Esophagus squamous epithelium (tissue), 5 donors: ENCODE measurements at regions not wholly inside any gene's neighbourhood (a gene's known extent, or its start where the extent isn't known, plus 50 kb on each side); places are given as distances from the start of the nearest gene placed in this dataset.

Experiments
- DNase-seq: peaks from one replicate; lab custom pipeline; 2025; lab: John Stamatoyannopoulos, UW
- H3K27ac ChIP-seq, 4 donors: fragments of 200-600 bp; sonication (generic); one replicate each; pipeline ENCODE4 v1.5.1; 2016 to 2019; ENCODE audit warnings: mild to moderate bottlenecking in 1 of 4
- H3K27me3 ChIP-seq, 4 donors: fragments of 200-600 bp; sonication (generic); 1 replicate in 3 of 4; 2 replicates in 1 of 4; pipeline versions ENCODE4 v1.5.1 to v1.6.0; 2017 to 2021; ENCODE audit warnings: antibody characterized with exemption in 1 of 4
- H3K36me3 ChIP-seq, 3 donors: fragments of 200-600 bp; sonication (generic); one replicate each; pipeline ENCODE4 v1.5.1; 2016 to 2019
- H3K4me1 ChIP-seq, 3 donors: fragments of 200-600 bp; sonication (generic); one replicate each; pipeline ENCODE4 v1.5.1; 2017 to 2019
- H3K4me3 ChIP-seq, 4 donors: fragments of 200-600 bp; sonication (generic); 1 replicate in 3 of 4; 2 replicates in 1 of 4; pipeline ENCODE4 v1.5.1; 2016 to 2019; ENCODE audit warnings: mild to moderate bottlenecking in 2 of 4, moderate library complexity in 1 of 4
- H3K9me3 ChIP-seq, 3 donors: fragments of 200-600 bp; sonication (generic); one replicate each; pipeline ENCODE4 v1.5.1; 2016 to 2019
- POLR2A ChIP-seq, 4 donors: fragments of 450-650 bp; IDR thresholded peaks; one replicate each; pipeline ENCODE4 v1.6.1; 2017; ENCODE audit warnings: antibody characterized with exemption in 4 of 4, mild to moderate bottlenecking in 4 of 4, moderate library complexity in 3 of 4
- whole genome bisulfite sequencing, 2 donors: methylation state at CpG; one replicate each; pipeline ENCODE4 v1.1.5; 2018; 5-methylcytosine and 5-hydroxymethylcytosine counted together
- intact Hi-C: fragments of 100-400 bp; cut with DNase I; formaldehyde crosslinking; loops from one replicate; pipeline ENCODE4 v1.15.0; 2022
- TF ChIP-seq, protein P1 (sequence below), 6 experiments: fragments of 450-650 bp in 4 of 6; fragments of 200-600 bp in 2 of 6; sonication (generic) in 2 of 6; IDR thresholded peaks; one replicate each; pipeline ENCODE4 v1.5.1; 2016 to 2019; ENCODE audit warnings: antibody characterized with exemption in 6 of 6, mild to moderate bottlenecking in 4 of 6, moderate library complexity in 4 of 6
- donor health status: DM: yes; HTN: yes; CAD: no.

DNA sequence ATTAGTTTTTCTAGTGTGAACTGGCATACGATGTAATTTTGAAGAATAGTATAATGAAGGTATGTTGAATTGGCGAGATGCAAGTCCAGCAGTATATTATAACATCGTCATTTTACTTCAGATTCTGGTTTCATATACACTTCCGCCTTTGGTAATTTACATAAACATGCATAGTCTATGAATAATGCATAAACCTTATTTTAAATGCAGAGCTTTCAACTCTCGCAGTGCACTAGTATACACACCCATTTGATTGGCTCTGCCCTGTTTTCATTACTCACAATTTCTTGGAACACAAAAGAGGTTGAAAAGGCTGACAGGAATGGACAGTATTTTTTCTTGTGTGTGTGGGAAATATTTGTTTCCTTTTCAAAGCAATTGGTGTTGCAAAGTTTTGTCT is 128.9 kb upstream of the CCNH start:
- H3K36me3 ChIP-seq: no peaks in the 10 kb centered on the region
- WGBS, 2 donors: 70% methylated on average over 5 of the region's 5 CpGs

DNA sequence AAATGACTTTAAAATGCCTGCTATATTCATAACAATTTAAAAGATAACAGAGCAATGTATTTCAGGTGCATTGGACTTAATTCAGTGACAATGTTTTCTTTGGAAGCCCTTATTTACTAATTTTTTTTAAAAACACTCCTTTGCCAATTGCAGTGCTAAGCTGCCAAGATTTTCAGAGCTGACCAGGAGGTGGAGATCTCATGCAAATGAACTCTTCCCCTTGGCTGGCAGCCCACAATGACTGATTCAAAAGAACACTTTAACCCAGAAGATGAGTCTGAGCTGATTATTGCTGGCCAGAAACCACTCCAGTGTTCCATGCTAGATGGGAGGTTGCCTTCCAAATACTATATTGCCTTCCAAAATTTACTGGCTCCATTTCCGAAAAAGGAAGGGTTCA is 128.3 kb upstream of the CCNH start:
- WGBS, 2 donors: 36 to 52% methylated on average over 1 of the region's 1 CpG
- TF ChIP-seq POLR2A (IDR thresholded peaks at IDR 0.05): no peak
- no peaks in the 10 kb centered on the region for H3K36me3 ChIP-seq
- no peak overlapping the region for H3K27ac ChIP-seq
- H3K4me3 ChIP-seq: no peak overlapping the region
- H3K9me3 ChIP-seq: no peaks in the 10 kb centered on the region
- no peak for DNase-seq
- H3K27me3 ChIP-seq: no peaks in the 10 kb centered on the region
- intact Hi-C loops: no loop called here
- no peaks in the 10 kb centered on the region for H3K4me1 ChIP-seq

More for the DNA sequence above, 128.9 kb upstream of the CCNH start:
- Histone ChIP-seq H3K4me3 (no peak overlapping the region), H3K9me3 (no peaks in the 10 kb centered on the region), H3K27me3 (no peaks in the 10 kb centered on the region), H3K27ac (no peak overlapping the region), H3K4me1 (no peaks in the 10 kb centered on the region)
- DNase-seq: no peak
- TF ChIP-seq, protein P1, sequence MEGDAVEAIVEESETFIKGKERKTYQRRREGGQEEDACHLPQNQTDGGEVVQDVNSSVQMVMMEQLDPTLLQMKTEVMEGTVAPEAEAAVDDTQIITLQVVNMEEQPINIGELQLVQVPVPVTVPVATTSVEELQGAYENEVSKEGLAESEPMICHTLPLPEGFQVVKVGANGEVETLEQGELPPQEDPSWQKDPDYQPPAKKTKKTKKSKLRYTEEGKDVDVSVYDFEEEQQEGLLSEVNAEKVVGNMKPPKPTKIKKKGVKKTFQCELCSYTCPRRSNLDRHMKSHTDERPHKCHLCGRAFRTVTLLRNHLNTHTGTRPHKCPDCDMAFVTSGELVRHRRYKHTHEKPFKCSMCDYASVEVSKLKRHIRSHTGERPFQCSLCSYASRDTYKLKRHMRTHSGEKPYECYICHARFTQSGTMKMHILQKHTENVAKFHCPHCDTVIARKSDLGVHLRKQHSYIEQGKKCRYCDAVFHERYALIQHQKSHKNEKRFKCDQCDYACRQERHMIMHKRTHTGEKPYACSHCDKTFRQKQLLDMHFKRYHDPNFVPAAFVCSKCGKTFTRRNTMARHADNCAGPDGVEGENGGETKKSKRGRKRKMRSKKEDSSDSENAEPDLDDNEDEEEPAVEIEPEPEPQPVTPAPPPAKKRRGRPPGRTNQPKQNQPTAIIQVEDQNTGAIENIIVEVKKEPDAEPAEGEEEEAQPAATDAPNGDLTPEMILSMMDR (IDR thresholded peaks at IDR 0.05): no peak
- TF ChIP-seq POLR2A (IDR thresholded peaks at IDR 0.05): no peak
- intact Hi-C loops: no loop called here

DNA sequence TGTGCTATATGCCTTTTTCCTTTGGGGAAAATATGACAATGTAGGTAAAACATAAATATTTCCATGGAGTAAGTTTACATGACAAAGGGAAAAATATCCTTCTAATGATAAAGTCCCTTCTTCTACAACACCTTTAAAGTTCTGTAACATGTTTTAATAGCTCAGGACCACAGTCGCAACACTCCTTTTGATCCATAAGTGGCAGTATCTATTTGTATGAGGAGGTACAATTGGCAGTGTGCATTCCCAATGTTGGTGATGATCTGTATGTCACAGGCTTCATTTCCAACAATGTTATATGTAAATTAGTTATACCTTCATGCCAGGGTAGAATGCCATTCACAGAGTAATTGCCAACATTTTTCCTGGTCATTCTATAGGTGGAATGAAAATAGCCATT is 127.1 kb upstream of the CCNH start:
- Histone ChIP-seq H3K4me1 (no peaks in the 10 kb centered on the region), H3K9me3 (no peaks in the 10 kb centered on the region), H3K4me3 (no peak overlapping the region), H3K36me3 (no peaks in the 10 kb centered on the region), H3K27me3 (no peaks in the 10 kb centered on the region), H3K27ac (no peak overlapping the region)
- intact Hi-C loops: no loop called here
- DNase-seq: no peak
- TF ChIP-seq POLR2A (IDR thresholded peaks at IDR 0.05): no peak
- TF ChIP-seq, protein P1 (IDR thresholded peaks at IDR 0.05): no peak
- 76 to 88% methylated on average over 1 of the region's 1 CpG for WGBS, 2 donors

DNA sequence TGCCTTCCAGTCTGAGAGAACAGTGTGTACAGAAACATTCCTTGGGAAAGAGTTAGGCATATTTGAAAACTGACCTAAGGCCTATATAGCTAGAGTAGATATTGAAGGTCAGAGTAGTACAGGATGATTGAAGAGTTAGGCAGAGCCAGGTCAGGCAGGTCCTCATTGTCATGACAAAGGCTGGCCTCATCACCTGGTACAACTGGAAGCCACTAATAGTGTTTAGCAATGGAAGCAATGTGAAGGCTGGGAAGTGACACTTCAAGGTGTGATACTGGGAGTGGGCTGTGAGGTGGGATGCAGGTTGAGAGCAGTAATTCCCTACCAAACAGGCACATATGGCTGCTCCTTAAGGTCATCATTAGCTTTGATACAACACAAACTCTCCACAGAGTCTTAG is 123.6 kb upstream of the CCNH start:
- H3K27me3 ChIP-seq: no peaks in the 10 kb centered on the region
- intact Hi-C loops: no loop called here
- no peaks in the 10 kb centered on the region for H3K9me3 ChIP-seq
- no peak for TF ChIP-seq POLR2A (IDR thresholded peaks at IDR 0.05)
- TF ChIP-seq, protein P1 (IDR thresholded peaks at IDR 0.05): no peak
- no peaks in the 10 kb centered on the region for H3K36me3 ChIP-seq
- no peak for DNase-seq
- H3K27ac ChIP-seq: no peak overlapping the region
- H3K4me3 ChIP-seq: no peak overlapping the region
- H3K4me1 ChIP-seq: no peaks in the 10 kb centered on the region

DNA sequence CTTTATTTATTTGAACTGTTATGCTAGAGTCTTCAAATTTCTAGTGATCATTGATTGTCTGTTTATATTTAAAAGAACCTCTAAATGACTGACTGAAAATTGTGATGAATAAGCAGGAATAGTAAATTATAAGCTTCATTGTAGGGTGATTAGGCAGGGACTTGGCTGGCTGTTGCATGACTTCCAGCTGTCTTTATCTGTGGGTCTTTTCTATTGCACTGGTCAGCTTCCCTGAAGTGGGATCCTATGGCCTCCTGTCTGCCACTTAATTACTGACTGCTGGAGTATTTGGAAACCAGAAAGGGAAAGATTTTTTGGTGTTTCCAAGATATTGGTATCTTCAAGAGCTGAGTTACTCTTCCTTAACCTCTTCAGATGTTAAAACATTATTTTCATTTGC is 123.0 kb upstream of the CCNH start:
- H3K27me3 ChIP-seq: no peaks in the 10 kb centered on the region
- TF ChIP-seq, protein P1 (IDR thresholded peaks at IDR 0.05): no peak
- TF ChIP-seq POLR2A (IDR thresholded peaks at IDR 0.05): no peak
- intact Hi-C loops: no loop called here
- no peaks in the 10 kb centered on the region for H3K9me3 ChIP-seq
- no peaks in the 10 kb centered on the region for H3K4me1 ChIP-seq
- no peak overlapping the region for H3K4me3 ChIP-seq
- H3K27ac ChIP-seq: no peak overlapping the region
- no peak for DNase-seq
- H3K36me3 ChIP-seq: no peaks in the 10 kb centered on the region

DNA sequence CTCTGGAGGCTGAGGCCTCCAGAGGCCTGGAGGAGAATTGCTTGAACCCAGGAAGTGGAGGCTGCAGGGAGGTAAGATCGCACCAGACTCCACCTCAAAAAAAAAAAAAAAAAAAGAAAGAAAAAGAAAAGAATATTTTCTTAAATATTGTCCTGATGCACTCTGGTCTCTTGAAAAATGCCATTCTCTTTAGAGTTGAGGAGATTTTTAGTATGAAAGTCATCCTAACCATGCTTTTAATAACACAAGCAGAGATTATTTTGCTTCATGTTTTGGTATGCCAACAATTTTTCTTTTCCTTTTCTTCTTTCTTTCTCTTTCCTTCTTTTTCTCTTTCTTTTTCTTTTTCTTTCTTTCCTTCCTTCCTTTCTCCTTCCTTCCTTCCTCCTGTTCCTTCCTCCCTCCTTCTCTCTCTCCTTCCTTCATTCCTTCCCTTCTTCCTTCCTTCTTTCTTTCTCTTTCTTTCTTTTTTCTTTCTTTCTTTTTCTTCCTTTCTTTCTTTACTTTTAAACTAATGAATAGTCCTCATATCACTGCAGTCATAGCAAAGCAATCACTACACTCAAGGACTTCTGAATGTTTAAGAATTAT is 116.9 kb upstream of the CCNH start:
- H3K4me3 ChIP-seq: no peak overlapping the region
- no peaks in the 10 kb centered on the region for H3K9me3 ChIP-seq
- no peak overlapping the region for H3K27ac ChIP-seq
- H3K27me3 ChIP-seq: no peaks in the 10 kb centered on the region
- H3K36me3 ChIP-seq: no peaks in the 10 kb centered on the region
- H3K4me1 ChIP-seq: no peaks in the 10 kb centered on the region
- intact Hi-C loops: no loop called here
- WGBS, 2 donors: 75 to 88% methylated on average over 1 of the region's 1 CpG
- TF ChIP-seq POLR2A (IDR thresholded peaks at IDR 0.05): no peak
- TF ChIP-seq, protein P1 (IDR thresholded peaks at IDR 0.05): no peak
- DNase-seq: no peak
